ENCODE measurements at regions not wholly inside any gene's neighbourhood (a gene's known extent, or its start where the extent isn't known, plus 50 kb on each side); places are given as distances from the start of the nearest gene placed in this dataset.

GRCh38 chr15:69845159-69845558, 252.6 kb downstream of the TLE3 start:
- Mint-ChIP-seq H3K4me1 (ENCODE audit: low read depth, unreplicated experiment) (peaks cover 9% of the 10 kb centered on the region), H3K9me3 (ENCODE audit: low read depth, unreplicated experiment) (no peaks in the 10 kb centered on the region), H3K36me3 (ENCODE audit: insufficient read depth, unreplicated experiment) (no peaks in the 10 kb centered on the region), H3K4me3 (ENCODE audit: low read depth, unreplicated experiment) (no peak overlapping the region), H3K27ac (ENCODE audit: unreplicated experiment) (no peak overlapping the region), H3K27me3 (ENCODE audit: unreplicated experiment) (peaks cover 97% of the 10 kb centered on the region)
- DNase-seq = no peak
- no TSS peak for BruUV-seq (replicated peaks)
- CTCF ChIA-PET = interaction anchor here (0.6 kb wide), 1 partner anchor 15 kb away, joined by 7 read pairs; no protein-coding TSS in a partner anchor
- TF ChIP-seq CTCF (IDR thresholded peaks at IDR 0.05; ENCODE audit: unreplicated experiment) = no peak
- intact Hi-C loops (cut with micrococcal nuclease; ENCODE audit: unreplicated experiment) = no loop called here

GRCh38 chr15:69847625-69848024, 250.1 kb downstream of the TLE3 start:
- H3K4me3 Mint-ChIP-seq (ENCODE audit: low read depth, unreplicated experiment) = no peak overlapping the region
- H3K9me3 Mint-ChIP-seq (ENCODE audit: low read depth, unreplicated experiment) = no peaks in the 10 kb centered on the region
- H3K36me3 Mint-ChIP-seq (ENCODE audit: insufficient read depth, unreplicated experiment) = no peaks in the 10 kb centered on the region
- TF ChIP-seq CTCF (IDR thresholded peaks at IDR 0.05; ENCODE audit: unreplicated experiment) = no peak
- peaks cover 11% of the 10 kb centered on the region for H3K4me1 Mint-ChIP-seq (ENCODE audit: low read depth, unreplicated experiment)
- BruUV-seq (replicated peaks) = no TSS peak
- intact Hi-C loops (cut with micrococcal nuclease; ENCODE audit: unreplicated experiment) = no loop called here
- DNase-seq = no peak
- CTCF ChIA-PET = interaction anchor here (1.3 kb wide), 1 partner anchor 29 kb away, joined by 3 read pairs; no protein-coding TSS in a partner anchor
- H3K27me3 Mint-ChIP-seq (ENCODE audit: unreplicated experiment) = peaks cover 88% of the 10 kb centered on the region
- no peak overlapping the region for H3K27ac Mint-ChIP-seq (ENCODE audit: unreplicated experiment)

GRCh38 chr15:69848096-69848495, 249.6 kb downstream of the TLE3 start:
- no peak overlapping the region for H3K27ac Mint-ChIP-seq (ENCODE audit: unreplicated experiment)
- BruUV-seq (replicated peaks) = no TSS peak
- intact Hi-C loops (cut with micrococcal nuclease; ENCODE audit: unreplicated experiment) = no loop called here
- CTCF ChIA-PET = interaction anchor here (1.3 kb wide), 1 partner anchor 28 kb away, joined by 3 read pairs; no protein-coding TSS in a partner anchor
- H3K4me3 Mint-ChIP-seq (ENCODE audit: low read depth, unreplicated experiment) = no peak overlapping the region
- H3K4me1 Mint-ChIP-seq (ENCODE audit: low read depth, unreplicated experiment) = peaks cover 16% of the 10 kb centered on the region
- no peaks in the 10 kb centered on the region for H3K9me3 Mint-ChIP-seq (ENCODE audit: low read depth, unreplicated experiment)
- peaks cover 83% of the 10 kb centered on the region for H3K27me3 Mint-ChIP-seq (ENCODE audit: unreplicated experiment)
- no peak for DNase-seq
- TF ChIP-seq CTCF (IDR thresholded peaks at IDR 0.05; ENCODE audit: unreplicated experiment) = no peak
- H3K36me3 Mint-ChIP-seq (ENCODE audit: insufficient read depth, unreplicated experiment) = no peaks in the 10 kb centered on the region

GRCh38 chr15:69848551-69849231, 249.0 kb downstream of the TLE3 start:
- H3K9me3 Mint-ChIP-seq (ENCODE audit: low read depth, unreplicated experiment) = no peaks in the 10 kb centered on the region
- peaks cover 21% of the 10 kb centered on the region for H3K4me1 Mint-ChIP-seq (ENCODE audit: low read depth, unreplicated experiment)
- no peak for DNase-seq
- CTCF ChIA-PET = interaction anchor here (1.3 kb wide), 1 partner anchor 28 kb away, joined by 3 read pairs; no protein-coding TSS in a partner anchor
- BruUV-seq (replicated peaks) = no TSS peak
- no peak overlapping the region for H3K4me3 Mint-ChIP-seq (ENCODE audit: low read depth, unreplicated experiment)
- no peak for TF ChIP-seq CTCF (IDR thresholded peaks at IDR 0.05; ENCODE audit: unreplicated experiment)
- peaks cover 77% of the 10 kb centered on the region for H3K27me3 Mint-ChIP-seq (ENCODE audit: unreplicated experiment)
- no peaks in the 10 kb centered on the region for H3K36me3 Mint-ChIP-seq (ENCODE audit: insufficient read depth, unreplicated experiment)
- intact Hi-C loops (cut with micrococcal nuclease; ENCODE audit: unreplicated experiment) = no loop called here
- no peak overlapping the region for H3K27ac Mint-ChIP-seq (ENCODE audit: unreplicated experiment)

Measured in Calu3 (cell line).